Fibroblast of lung (primary cell): ENCODE measurements at regions not wholly inside any gene's neighbourhood (a gene's known extent, or its start where the extent isn't known, plus 50 kb on each side); places are given as distances from the start of the nearest gene placed in this dataset.

ENCODE experiments used
- DNase-seq, 2 donors: peaks; one replicate each; pipeline versions ENCODE4 v3.0.0 to v3.0.0-alpha.2; 2010; ENCODE audit warnings: low read depth in 2 of 2
- H2AFZ ChIP-seq: 2 replicates; pipeline ENCODE4 v1.5.1; 2012; ENCODE audit warnings: low read length, control low read depth, inconsistent platforms
- H3K27ac ChIP-seq: 2 replicates; pipeline ENCODE4 v1.5.1; 2011; ENCODE audit warnings: low read length, control low read depth; ENCODE audit not compliant: insufficient read depth
- H3K27me3 ChIP-seq: 2 replicates; pipeline ENCODE4 v1.5.1; 2011; ENCODE audit warnings: mild to moderate bottlenecking, low read length; ENCODE audit not compliant: control insufficient read depth, insufficient read depth
- H3K36me3 ChIP-seq: 2 replicates; pipeline ENCODE4 v1.5.1; 2011; ENCODE audit warnings: low read length; ENCODE audit not compliant: control insufficient read depth, insufficient read depth
- H3K4me1 ChIP-seq: 2 replicates; pipeline ENCODE4 v1.5.1; 2011; ENCODE audit warnings: low read length; ENCODE audit not compliant: control insufficient read depth, insufficient read depth; ENCODE audit errors: extremely low read depth
- H3K4me2 ChIP-seq: 2 replicates; pipeline ENCODE4 v1.5.1; 2011; ENCODE audit warnings: low read length, control low read depth; ENCODE audit not compliant: insufficient read depth; ENCODE audit errors: extremely low read depth
- H3K4me3 ChIP-seq, 4 experiments: fragments of 200-600 bp in 1 of 4; sonication (generic) in 1 of 4; replicated peaks in 1 of 4; 2 replicates each; pipeline ENCODE4 v1.5.1; 2011 to 2016; ENCODE audit warnings: low read length in 4 of 4, low read depth in 3 of 4, mild to moderate bottlenecking in 3 of 4, control low read depth in 2 of 4, inconsistent platforms in 1 of 4, mixed read lengths in 1 of 4; ENCODE audit not compliant: insufficient read depth in 1 of 4; ENCODE audit errors: control extremely low read depth in 1 of 4
- H3K79me2 ChIP-seq: 2 replicates; pipeline ENCODE4 v1.5.1; 2012; ENCODE audit warnings: mild to moderate bottlenecking, low read length, inconsistent platforms; ENCODE audit not compliant: control insufficient read depth, insufficient read depth
- H3K9ac ChIP-seq: 2 replicates; pipeline ENCODE4 v1.5.1; 2011; ENCODE audit warnings: mild to moderate bottlenecking, low read length, control low read depth; ENCODE audit not compliant: insufficient read depth
- H3K9me3 ChIP-seq: 2 replicates; pipeline ENCODE4 v1.5.1; 2012; ENCODE audit warnings: low read depth, low read length; ENCODE audit not compliant: control insufficient read depth, insufficient read depth
- H4K20me1 ChIP-seq: 2 replicates; pipeline ENCODE4 v1.5.1; 2011; ENCODE audit warnings: low read length; ENCODE audit not compliant: control insufficient read depth, insufficient read depth; ENCODE audit errors: extremely low read depth
- EZH2 ChIP-seq: IDR thresholded peaks from 2 replicates; pipeline ENCODE4 v1.5.1; 2012; ENCODE audit warnings: low read length, control low read depth, mild to moderate bottlenecking; ENCODE audit errors: missing control alignments
- TF ChIP-seq, protein P1 (sequence below), 2 donors: IDR thresholded peaks in 1 of 2; conservative IDR thresholded peaks in 1 of 2; 1 replicate in 1 of 2; 2 replicates in 1 of 2; pipeline ENCODE4 v1.5.1; 2011 to 2012; ENCODE audit warnings: low read length in 2 of 2, control low read depth in 1 of 2, inconsistent platforms in 1 of 2, low read depth in 1 of 2, mild to moderate bottlenecking in 1 of 2

- Histone ChIP-seq H3K27me3 (peaks cover 3% of the 10 kb centered on the region), H3K4me2 (no peak overlapping the region), H3K9ac (no peak overlapping the region), H3K27ac (no peak overlapping the region), H3K36me3 (no peaks in the 10 kb centered on the region), H2AFZ (no peak overlapping the region), H3K9me3 (no peaks in the 10 kb centered on the region), H4K20me1 (no peaks in the 10 kb centered on the region), H3K4me1 (no peaks in the 10 kb centered on the region), H3K4me3 (no peak overlapping the region), H3K79me2 (no peaks in the 10 kb centered on the region)
- no peak for DNase-seq
- no peak for TF ChIP-seq EZH2
- TF ChIP-seq, protein P1, sequence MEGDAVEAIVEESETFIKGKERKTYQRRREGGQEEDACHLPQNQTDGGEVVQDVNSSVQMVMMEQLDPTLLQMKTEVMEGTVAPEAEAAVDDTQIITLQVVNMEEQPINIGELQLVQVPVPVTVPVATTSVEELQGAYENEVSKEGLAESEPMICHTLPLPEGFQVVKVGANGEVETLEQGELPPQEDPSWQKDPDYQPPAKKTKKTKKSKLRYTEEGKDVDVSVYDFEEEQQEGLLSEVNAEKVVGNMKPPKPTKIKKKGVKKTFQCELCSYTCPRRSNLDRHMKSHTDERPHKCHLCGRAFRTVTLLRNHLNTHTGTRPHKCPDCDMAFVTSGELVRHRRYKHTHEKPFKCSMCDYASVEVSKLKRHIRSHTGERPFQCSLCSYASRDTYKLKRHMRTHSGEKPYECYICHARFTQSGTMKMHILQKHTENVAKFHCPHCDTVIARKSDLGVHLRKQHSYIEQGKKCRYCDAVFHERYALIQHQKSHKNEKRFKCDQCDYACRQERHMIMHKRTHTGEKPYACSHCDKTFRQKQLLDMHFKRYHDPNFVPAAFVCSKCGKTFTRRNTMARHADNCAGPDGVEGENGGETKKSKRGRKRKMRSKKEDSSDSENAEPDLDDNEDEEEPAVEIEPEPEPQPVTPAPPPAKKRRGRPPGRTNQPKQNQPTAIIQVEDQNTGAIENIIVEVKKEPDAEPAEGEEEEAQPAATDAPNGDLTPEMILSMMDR (conservative IDR thresholded peaks at IDR 0.05 in 1 of 2, IDR thresholded peaks at IDR 0.05 in 1 of 2; ENCODE audit: low read depth in 1 of 2, low read length in 2 of 2), result no peak
Observed at GRCh38 chr22:22743128-22743760, 98.8 kb downstream of the GGTLC2 start.

GRCh38 chr22:22744412-22745224 is 100.2 kb downstream of the GGTLC2 start:
- TF ChIP-seq, protein P1 (conservative IDR thresholded peaks at IDR 0.05 in 1 of 2, IDR thresholded peaks at IDR 0.05 in 1 of 2; ENCODE audit: low read depth in 1 of 2, low read length in 2 of 2), result no peak
- no peak for TF ChIP-seq EZH2
- no peak overlapping the region for H2AFZ ChIP-seq
- H3K4me3 ChIP-seq, result no peak overlapping the region
- H3K36me3 ChIP-seq, result no peaks in the 10 kb centered on the region
- no peak overlapping the region for H3K27ac ChIP-seq
- no peaks in the 10 kb centered on the region for H4K20me1 ChIP-seq
- no peak for DNase-seq
- peaks cover 3% of the 10 kb centered on the region for H3K27me3 ChIP-seq
- H3K4me2 ChIP-seq, result no peak overlapping the region
- no peaks in the 10 kb centered on the region for H3K79me2 ChIP-seq
- H3K4me1 ChIP-seq, result no peaks in the 10 kb centered on the region
- H3K9me3 ChIP-seq, result no peaks in the 10 kb centered on the region
- H3K9ac ChIP-seq, result no peak overlapping the region

- Histone ChIP-seq H3K4me2 (no peak overlapping the region), H2AFZ (no peak overlapping the region), H3K9me3 (no peaks in the 10 kb centered on the region), H3K27ac (no peak overlapping the region), H3K27me3 (peaks cover 3% of the 10 kb centered on the region), H3K36me3 (no peaks in the 10 kb centered on the region), H3K79me2 (no peaks in the 10 kb centered on the region), H3K9ac (no peak overlapping the region), H3K4me1 (no peaks in the 10 kb centered on the region), H4K20me1 (no peaks in the 10 kb centered on the region), H3K4me3 (no peak overlapping the region)
- DNase-seq, result no peak
- no peak for TF ChIP-seq EZH2
- TF ChIP-seq, protein P1 (conservative IDR thresholded peaks at IDR 0.05 in 1 of 2, IDR thresholded peaks at IDR 0.05 in 1 of 2; ENCODE audit: low read depth in 1 of 2, low read length in 2 of 2), result peak; percentile 49 to 81
Observed at GRCh38 chr22:22745225-22746060, 101.0 kb downstream of the GGTLC2 start.
